CD4-positive, alpha-beta T cell (primary cell): ENCODE measurements at regions not wholly inside any gene's neighbourhood (a gene's known extent, or its start where the extent isn't known, plus 50 kb on each side); places are given as distances from the start of the nearest gene placed in this dataset.

Experiments used
- ATAC-seq: fragments of 200-7000 bp; cut with Tn5 transposase; one replicate; pipeline ENCODE4 v1.10.0; 2022; ENCODE audit warnings: mild to moderate bottlenecking; ENCODE audit not compliant: poor library complexity
- CTCF ChIA-PET: fragments of 350-600 bp; sonication (Branson Sonifier 250); formaldehyde crosslinking; loops from one replicate; lab custom pipeline; 2021; ENCODE audit warnings: antibody characterized with exemption, inconsistent platforms; lab: Charles Lee
- POLR2A ChIA-PET: fragments of 350-600 bp; sonication (Branson Sonifier 250); formaldehyde crosslinking; loops from one replicate; lab custom pipeline; 2021; ENCODE audit warnings: antibody characterized with exemption, inconsistent platforms; lab: Charles Lee
- DNase-seq, 14 experiments: peaks; one replicate each; pipeline ENCODE4 v3.0.0-alpha.2; 2013 to 2020; ENCODE audit warnings: mixed read lengths in 2 of 14
- H3K27ac ChIP-seq, 2 donors: one replicate each; pipeline versions ENCODE4 v1.5.1 to v1.7.0; 2013; ENCODE audit warnings: low read length in 2 of 2, low read depth in 1 of 2, mild to moderate bottlenecking in 1 of 2
- H3K27me3 ChIP-seq, 2 experiments: 1 replicate in 1 of 2; 2 replicates in 1 of 2; pipeline versions ENCODE4 v1.6.1 to v1.7.0; 2013; ENCODE audit warnings: low read length in 2 of 2, control low read depth in 1 of 2, mild to moderate bottlenecking in 1 of 2, moderate library complexity in 1 of 2; ENCODE audit not compliant: insufficient read depth in 2 of 2, control insufficient read depth in 1 of 2
- H3K36me3 ChIP-seq: one replicate; pipeline ENCODE4 v1.6.1; 2013; ENCODE audit warnings: low read length, control low read depth; ENCODE audit not compliant: insufficient read depth
- H3K4me1 ChIP-seq: one replicate; pipeline ENCODE4 v1.6.1; 2013; ENCODE audit warnings: low read length, control low read depth; ENCODE audit not compliant: insufficient read depth
- H3K4me3 ChIP-seq: one replicate; pipeline ENCODE4 v1.5.1; 2013; ENCODE audit warnings: mild to moderate bottlenecking, low read length, moderate library complexity
- H3K9me3 ChIP-seq, 2 experiments: 1 replicate in 1 of 2; 2 replicates in 1 of 2; pipeline versions ENCODE4 v1.6.1 to v1.7.0; 2013; ENCODE audit warnings: low read length in 2 of 2, mild to moderate bottlenecking in 2 of 2, control low read depth in 1 of 2, moderate library complexity in 1 of 2; ENCODE audit not compliant: control insufficient read depth in 1 of 2, insufficient read depth in 1 of 2
- H3K27ac Mint-ChIP-seq: one replicate; pipeline ENCODE4 v1.8.0; 2020; ENCODE audit warnings: mixed read lengths
- H3K27me3 Mint-ChIP-seq: one replicate; pipeline ENCODE4 v1.8.0; 2021; ENCODE audit warnings: mixed read lengths
- H3K36me3 Mint-ChIP-seq: one replicate; pipeline ENCODE4 v1.8.0; 2021; ENCODE audit warnings: low read depth, mixed read lengths
- H3K4me1 Mint-ChIP-seq: one replicate; pipeline ENCODE4 v1.8.0; 2021; ENCODE audit warnings: low read depth, mixed read lengths
- H3K4me3 Mint-ChIP-seq: one replicate; pipeline ENCODE4 v1.8.0; 2020; ENCODE audit warnings: mild to moderate bottlenecking, mixed read lengths
- H3K9me3 Mint-ChIP-seq: one replicate; pipeline ENCODE4 v1.8.0; 2020; ENCODE audit warnings: mixed read lengths
- intact Hi-C, 2 experiments: fragments of 100-400 bp; cut with DNase I in 1 of 2; cut with micrococcal nuclease in 1 of 2; formaldehyde crosslinking; loops; one replicate each; pipeline versions ENCODE4 v1.15.1 to v1.9.0; 2023 to 2025; cut with DNase I, micrococcal nuclease
- TF ChIP-seq, protein P1 (sequence below): fragments of 200-600 bp; IDR thresholded peaks from one replicate; pipeline ENCODE4 v1.8.0; 2022; ENCODE audit warnings: antibody characterized with exemption, mild to moderate bottlenecking

GRCh38 chr6:103908898-103909297 is 950.8 kb downstream of the HACE1 start:
- Histone ChIP-seq H3K36me3 (no peaks in the 10 kb centered on the region), H3K4me3 (no peak overlapping the region), H3K27ac (no peak overlapping the region), H3K4me1 (no peaks in the 10 kb centered on the region), H3K9me3 (peaks cover 0 to 12% of the 10 kb centered on the region in 2 experiments), H3K27me3 (no peaks in the 10 kb centered on the region)
- no peak for ATAC-seq
- Mint-ChIP-seq H3K9me3 (peaks cover 11% of the 10 kb centered on the region), H3K27me3 (no peaks in the 10 kb centered on the region), H3K4me1 (no peaks in the 10 kb centered on the region), H3K36me3 (no peaks in the 10 kb centered on the region), H3K27ac (no peak overlapping the region), H3K4me3 (no peak overlapping the region)
- POLR2A ChIA-PET, result no interaction called here
- intact Hi-C loops, result no loop called here
- no peak for DNase-seq
- CTCF ChIA-PET, result no interaction called here
- TF ChIP-seq, protein P1, sequence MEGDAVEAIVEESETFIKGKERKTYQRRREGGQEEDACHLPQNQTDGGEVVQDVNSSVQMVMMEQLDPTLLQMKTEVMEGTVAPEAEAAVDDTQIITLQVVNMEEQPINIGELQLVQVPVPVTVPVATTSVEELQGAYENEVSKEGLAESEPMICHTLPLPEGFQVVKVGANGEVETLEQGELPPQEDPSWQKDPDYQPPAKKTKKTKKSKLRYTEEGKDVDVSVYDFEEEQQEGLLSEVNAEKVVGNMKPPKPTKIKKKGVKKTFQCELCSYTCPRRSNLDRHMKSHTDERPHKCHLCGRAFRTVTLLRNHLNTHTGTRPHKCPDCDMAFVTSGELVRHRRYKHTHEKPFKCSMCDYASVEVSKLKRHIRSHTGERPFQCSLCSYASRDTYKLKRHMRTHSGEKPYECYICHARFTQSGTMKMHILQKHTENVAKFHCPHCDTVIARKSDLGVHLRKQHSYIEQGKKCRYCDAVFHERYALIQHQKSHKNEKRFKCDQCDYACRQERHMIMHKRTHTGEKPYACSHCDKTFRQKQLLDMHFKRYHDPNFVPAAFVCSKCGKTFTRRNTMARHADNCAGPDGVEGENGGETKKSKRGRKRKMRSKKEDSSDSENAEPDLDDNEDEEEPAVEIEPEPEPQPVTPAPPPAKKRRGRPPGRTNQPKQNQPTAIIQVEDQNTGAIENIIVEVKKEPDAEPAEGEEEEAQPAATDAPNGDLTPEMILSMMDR, result no peak

GRCh38 chr6:103895136-103895535 is 964.6 kb downstream of the HACE1 start:
- Mint-ChIP-seq H3K27ac (no peak overlapping the region), H3K27me3 (no peaks in the 10 kb centered on the region), H3K9me3 (peaks cover 9% of the 10 kb centered on the region), H3K4me1 (no peaks in the 10 kb centered on the region), H3K4me3 (no peak overlapping the region), H3K36me3 (no peaks in the 10 kb centered on the region)
- TF ChIP-seq, protein P1, result no peak
- no peak overlapping the region for H3K4me3 ChIP-seq
- ChIA-PET CTCF (no interaction called here), POLR2A (no interaction called here)
- DNase-seq (no peak), ATAC-seq (no peak)
- no peaks in the 10 kb centered on the region for H3K9me3 ChIP-seq
- no peaks in the 10 kb centered on the region for H3K4me1 ChIP-seq
- no peaks in the 10 kb centered on the region for H3K27me3 ChIP-seq
- no peaks in the 10 kb centered on the region for H3K36me3 ChIP-seq
- intact Hi-C loops, result no loop called here
- H3K27ac ChIP-seq, result no peak overlapping the region

- DNase-seq (no peak), ATAC-seq (no peak)
- no peaks in the 10 kb centered on the region for H3K4me1 Mint-ChIP-seq
- no peaks in the 10 kb centered on the region for H3K9me3 ChIP-seq
- intact Hi-C loops, result no loop called here
- no peaks in the 10 kb centered on the region for H3K36me3 ChIP-seq
- no peak overlapping the region for H3K4me3 ChIP-seq
- no peaks in the 10 kb centered on the region for H3K27me3 Mint-ChIP-seq
- TF ChIP-seq, protein P1, result no peak
- no peak overlapping the region for H3K27ac Mint-ChIP-seq
- H3K4me3 Mint-ChIP-seq, result no peak overlapping the region
- POLR2A ChIA-PET, result no interaction called here
- H3K27ac ChIP-seq, result no peak overlapping the region
- H3K4me1 ChIP-seq, result no peaks in the 10 kb centered on the region
- CTCF ChIA-PET, result no interaction called here
- H3K36me3 Mint-ChIP-seq, result no peaks in the 10 kb centered on the region
- peaks cover 9% of the 10 kb centered on the region for H3K9me3 Mint-ChIP-seq
- no peaks in the 10 kb centered on the region for H3K27me3 ChIP-seq
Measured at GRCh38 chr6:103893141-103893581, 966.6 kb downstream of the HACE1 start.
